ENCODE measurements at regions not wholly inside any gene's neighbourhood (a gene's known extent, or its start where the extent isn't known, plus 50 kb on each side); places are given as distances from the start of the nearest gene placed in this dataset.

DNA sequence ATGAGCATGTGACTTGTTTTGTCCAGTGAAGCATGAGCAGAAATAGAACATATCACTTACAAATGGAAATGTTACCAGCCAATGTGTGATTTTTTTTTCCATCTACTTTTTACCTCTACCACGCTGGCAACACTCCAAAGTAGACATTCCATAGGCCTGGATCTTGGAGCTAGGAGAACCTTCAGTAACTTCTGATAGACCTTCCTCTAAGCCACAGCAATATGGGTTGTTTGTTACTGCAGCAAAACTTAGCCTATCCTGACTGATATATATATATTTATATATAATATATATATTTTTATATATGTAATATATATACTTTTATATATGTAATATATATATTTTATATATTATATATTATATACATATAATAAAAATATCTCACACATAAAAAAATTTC is 284.4 kb upstream of the XYLT1 start:
- no peak for DNase-seq
- 65 to 70% methylated on average over 1 of the region's 1 CpG for WGBS, 2 donors (ENCODE audit: low coverage in 1 of 2)

DNA sequence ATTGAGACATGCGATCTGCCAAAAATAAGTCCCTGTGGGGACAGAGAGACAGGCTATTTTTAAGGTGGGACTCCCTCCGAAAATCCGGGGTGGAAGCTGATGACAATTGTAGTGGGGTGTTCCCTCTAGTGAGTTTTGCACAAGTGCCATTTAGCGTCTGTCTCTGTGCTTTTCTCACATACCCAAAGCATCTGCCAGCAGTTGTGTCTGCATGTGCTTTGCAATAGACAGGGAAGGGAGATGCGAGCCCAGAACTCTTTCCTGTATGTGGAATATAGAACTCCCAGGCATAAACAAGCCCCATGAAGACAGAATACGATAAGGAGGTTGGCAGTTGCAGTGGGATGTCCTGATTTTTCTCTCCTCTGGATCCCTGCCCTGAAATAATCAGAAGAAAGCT is 282.7 kb upstream of the XYLT1 start:
- WGBS, 2 donors (ENCODE audit: low coverage in 1 of 2): 50 to 75% methylated on average over 1 to 6 of the region's 6 CpGs
- TF ChIP-seq EP300 (IDR thresholded peaks at IDR 0.05; ENCODE audit: low read depth) (no peak), POLR2AphosphoS5 (IDR thresholded peaks at IDR 0.05) (no peak), POLR2A (IDR thresholded peaks at IDR 0.05) (no peak)
- TF ChIP-seq, protein P1, sequence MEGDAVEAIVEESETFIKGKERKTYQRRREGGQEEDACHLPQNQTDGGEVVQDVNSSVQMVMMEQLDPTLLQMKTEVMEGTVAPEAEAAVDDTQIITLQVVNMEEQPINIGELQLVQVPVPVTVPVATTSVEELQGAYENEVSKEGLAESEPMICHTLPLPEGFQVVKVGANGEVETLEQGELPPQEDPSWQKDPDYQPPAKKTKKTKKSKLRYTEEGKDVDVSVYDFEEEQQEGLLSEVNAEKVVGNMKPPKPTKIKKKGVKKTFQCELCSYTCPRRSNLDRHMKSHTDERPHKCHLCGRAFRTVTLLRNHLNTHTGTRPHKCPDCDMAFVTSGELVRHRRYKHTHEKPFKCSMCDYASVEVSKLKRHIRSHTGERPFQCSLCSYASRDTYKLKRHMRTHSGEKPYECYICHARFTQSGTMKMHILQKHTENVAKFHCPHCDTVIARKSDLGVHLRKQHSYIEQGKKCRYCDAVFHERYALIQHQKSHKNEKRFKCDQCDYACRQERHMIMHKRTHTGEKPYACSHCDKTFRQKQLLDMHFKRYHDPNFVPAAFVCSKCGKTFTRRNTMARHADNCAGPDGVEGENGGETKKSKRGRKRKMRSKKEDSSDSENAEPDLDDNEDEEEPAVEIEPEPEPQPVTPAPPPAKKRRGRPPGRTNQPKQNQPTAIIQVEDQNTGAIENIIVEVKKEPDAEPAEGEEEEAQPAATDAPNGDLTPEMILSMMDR (IDR thresholded peaks at IDR 0.05): no peak
- H3K27ac ChIP-seq: no peak overlapping the region

More for the DNA sequence above, 284.4 kb upstream of the XYLT1 start:
- H3K27me3 ChIP-seq: no peaks in the 10 kb centered on the region
- intact Hi-C loops (cut with DNase I; ENCODE audit: low total_unique reads) (no loop called here), in situ Hi-C loops (cut with MboI; ENCODE audit: low pct_ligation_motif_present in 1 of 4, low pct_unique_long_range_greater_than_20kb in 1 of 4, low sequenced_read_pairs in 3 of 4) (loop anchor here in 1 of 4 donors (25.0 kb wide), 1 partner anchor 107 kb away; no protein-coding TSS in a partner anchor)
- H3K9me3 ChIP-seq: no peaks in the 10 kb centered on the region
- no peak overlapping the region for H3K4me3 ChIP-seq
- no peaks in the 10 kb centered on the region for H3K4me1 ChIP-seq
- no peak overlapping the region for H3K27ac ChIP-seq
- TF ChIP-seq EP300 (IDR thresholded peaks at IDR 0.05; ENCODE audit: low read depth) (no peak), POLR2AphosphoS5 (IDR thresholded peaks at IDR 0.05) (no peak), POLR2A (IDR thresholded peaks at IDR 0.05) (no peak)
- TF ChIP-seq, protein P1 (IDR thresholded peaks at IDR 0.05): no peak
- no peaks in the 10 kb centered on the region for H3K36me3 ChIP-seq

DNA sequence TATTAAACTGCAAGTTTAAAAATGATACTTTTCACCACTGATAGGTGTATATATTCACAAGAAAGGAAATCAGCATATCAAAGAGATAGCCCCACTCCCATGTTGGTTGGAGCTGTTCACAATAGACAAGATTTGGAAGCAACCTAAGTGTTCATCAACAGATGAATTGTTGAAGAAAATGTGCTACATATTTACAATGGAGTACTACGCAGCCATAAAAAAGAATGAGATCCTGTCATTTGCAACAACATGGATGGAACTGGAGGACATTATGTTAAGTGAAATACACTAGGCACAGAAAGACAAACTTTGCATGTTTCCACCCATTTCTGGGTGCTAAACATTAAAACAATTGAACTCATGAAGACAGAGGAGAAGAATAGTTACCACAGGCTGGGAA is 278.9 kb upstream of the XYLT1 start:
- Histone ChIP-seq H3K36me3 (no peaks in the 10 kb centered on the region), H3K9me3 (no peaks in the 10 kb centered on the region), H3K4me1 (peaks cover 0 to 3% (median 0%) of the 10 kb centered on the region in 4 donors), H3K27me3 (peaks cover 6% of the 10 kb centered on the region), H3K27ac (no peak overlapping the region), H3K4me3 (no peak overlapping the region)
- in situ Hi-C loops (cut with MboI; ENCODE audit: low pct_ligation_motif_present in 1 of 4, low pct_unique_long_range_greater_than_20kb in 1 of 4, low sequenced_read_pairs in 3 of 4): loop anchor here in 2 of 4 donors (25.0 kb wide), 2 partner anchors 112 to 113 kb away; no protein-coding TSS in a partner anchor
- no peak for DNase-seq
- WGBS, 2 donors (ENCODE audit: low coverage in 1 of 2): 100% methylated on average over 1 of the region's 1 CpG; no CpG with 5 or more reads in 1 of the 2 donors
- TF ChIP-seq EP300 (IDR thresholded peaks at IDR 0.05; ENCODE audit: low read depth) (no peak), POLR2A (IDR thresholded peaks at IDR 0.05) (no peak), POLR2AphosphoS5 (IDR thresholded peaks at IDR 0.05) (no peak)
- TF ChIP-seq, protein P1 (IDR thresholded peaks at IDR 0.05): no peak
- intact Hi-C loops (cut with DNase I; ENCODE audit: low total_unique reads): no loop called here

More for the DNA sequence above, 282.7 kb upstream of the XYLT1 start:
- H3K36me3 ChIP-seq: no peaks in the 10 kb centered on the region
- in situ Hi-C loops (cut with MboI; ENCODE audit: low pct_ligation_motif_present in 1 of 4, low pct_unique_long_range_greater_than_20kb in 1 of 4, low sequenced_read_pairs in 3 of 4): loop anchor here in 1 of 4 donors (25.0 kb wide), 1 partner anchor 109 kb away; no protein-coding TSS in a partner anchor
- no peak for DNase-seq
- H3K4me1 ChIP-seq: no peaks in the 10 kb centered on the region
- intact Hi-C loops (cut with DNase I; ENCODE audit: low total_unique reads): no loop called here
- H3K4me3 ChIP-seq: no peak overlapping the region
- no peaks in the 10 kb centered on the region for H3K27me3 ChIP-seq
- no peaks in the 10 kb centered on the region for H3K9me3 ChIP-seq

DNA sequence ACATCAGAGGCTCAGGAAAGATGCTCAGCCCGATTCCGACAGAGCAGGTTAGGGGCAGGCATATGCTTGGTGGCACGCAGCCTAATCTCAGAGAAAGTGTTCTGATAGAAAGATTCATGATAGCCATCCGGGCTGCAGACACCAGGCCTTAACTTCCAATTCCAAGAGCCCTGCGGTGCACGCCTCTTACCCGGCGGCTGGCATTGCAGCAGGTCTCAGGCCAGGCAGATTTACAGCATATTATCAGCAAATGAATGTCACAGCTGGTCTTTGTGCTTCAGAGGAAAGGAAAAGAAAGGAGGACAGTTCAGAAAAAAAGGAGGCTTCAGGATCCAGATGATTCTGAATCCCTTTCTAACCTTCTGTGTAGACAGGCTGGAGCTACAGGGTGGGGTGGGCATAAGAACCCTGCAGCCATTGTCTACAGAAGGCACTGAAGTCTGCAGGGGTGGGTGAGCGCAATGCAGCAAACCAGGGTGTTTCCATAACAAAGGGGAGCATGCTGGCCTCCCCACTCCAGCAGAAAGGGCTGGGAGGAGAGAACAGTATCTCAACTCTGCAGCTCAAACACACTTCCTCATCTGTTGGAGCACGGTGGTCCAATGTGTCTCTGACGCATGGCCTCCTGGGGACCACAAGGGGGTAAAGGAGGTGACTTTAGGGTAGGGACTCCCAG is 277.4 kb upstream of the XYLT1 start:
- Histone ChIP-seq H3K9me3 (no peaks in the 10 kb centered on the region), H3K4me3 (no peak overlapping the region), H3K27me3 (peaks cover 6% of the 10 kb centered on the region), H3K36me3 (no peaks in the 10 kb centered on the region), H3K4me1 (peaks cover 0 to 3% (median 0%) of the 10 kb centered on the region in 4 donors), H3K27ac (no peak overlapping the region)
- TF ChIP-seq POLR2AphosphoS5 (IDR thresholded peaks at IDR 0.05): no peak
- TF ChIP-seq POLR2A (IDR thresholded peaks at IDR 0.05): no peak
- TF ChIP-seq EP300 (IDR thresholded peaks at IDR 0.05; ENCODE audit: low read depth): no peak
- TF ChIP-seq, protein P1 (IDR thresholded peaks at IDR 0.05): no peak
- in situ Hi-C loops (cut with MboI; ENCODE audit: low pct_ligation_motif_present in 1 of 4, low pct_unique_long_range_greater_than_20kb in 1 of 4, low sequenced_read_pairs in 3 of 4) (loop anchor here in 1 of 4 donors (25.0 kb wide), 1 partner anchor 111 kb away; no protein-coding TSS in a partner anchor), intact Hi-C loops (cut with DNase I; ENCODE audit: low total_unique reads) (no loop called here)
- 56% methylated on average over 11 of the region's 11 CpGs; no CpG with 5 or more reads in 1 of the 2 donors for WGBS, 2 donors (ENCODE audit: low coverage in 1 of 2)
- DNase-seq: no peak
